SK-N-SH (cell line): ENCODE measurements at regions not wholly inside any gene's neighbourhood (a gene's known extent, or its start where the extent isn't known, plus 50 kb on each side); places are given as distances from the start of the nearest gene placed in this dataset.

Experiments used
- CTCF ChIA-PET: fragments of 300-600, 350-600 bp; formaldehyde crosslinking; extraction: SDS; loops from one replicate; lab custom pipeline; 2021; lab: Yijun Ruan, JAX
- POLR2A ChIA-PET: fragments of 350-600 bp; sonication (Branson Sonifier 250); formaldehyde crosslinking; extraction: SDS; loops from one replicate; lab custom pipeline; 2020; ENCODE audit warnings: antibody characterized with exemption, inconsistent platforms; lab: Yijun Ruan, JAX
- DNase-seq: peaks from one replicate; pipeline ENCODE4 v3.0.0; 2012
- H2AFZ ChIP-seq: fragments of 200-600 bp; sonication (generic); 2 replicates; pipeline ENCODE4 v1.8.1; 2016; ENCODE audit warnings: antibody characterized with exemption, mild to moderate bottlenecking, low read depth
- H3F3A ChIP-seq: fragments of 200-600 bp; sonication (generic); replicated peaks from 2 replicates; pipeline ENCODE3; 2016; ENCODE audit warnings: antibody characterized with exemption, mild to moderate bottlenecking; ENCODE audit not compliant: insufficient read depth
- H3K27ac ChIP-seq, 2 experiments: fragments of 200-500 bp in 1 of 2; fragments of 200-600 bp in 1 of 2; sonication (Bioruptor generic) in 1 of 2; sonication (generic), shearing (Covaris generic) in 1 of 2; 2 replicates each; pipeline versions ENCODE4 v1.5.1 to v1.6.1; 2014 to 2016; ENCODE audit warnings: low read depth in 2 of 2, inconsistent platforms in 1 of 2, low read length in 1 of 2, mild to moderate bottlenecking in 1 of 2, mixed read lengths in 1 of 2
- H3K27me3 ChIP-seq: fragments of 200-600 bp; sonication (generic), shearing (Covaris generic); 2 replicates; pipeline ENCODE4 v1.6.1; 2016; ENCODE audit warnings: mixed run types; ENCODE audit not compliant: insufficient read depth
- H3K36me3 ChIP-seq, 2 experiments: fragments of 200-500 bp in 1 of 2; fragments of 200-600 bp in 1 of 2; sonication (Bioruptor generic) in 1 of 2; sonication (generic) in 1 of 2; replicated peaks in 1 of 2; 2 replicates each; pipeline versions ENCODE3 to v1.5.1; 2014 to 2016; ENCODE audit warnings: low read length in 1 of 2, mild to moderate bottlenecking in 1 of 2; ENCODE audit not compliant: insufficient read depth in 2 of 2, control insufficient read depth in 1 of 2
- H3K4me1 ChIP-seq, 2 experiments: fragments of 200-500 bp in 1 of 2; fragments of 200-600 bp in 1 of 2; sonication (Bioruptor generic) in 1 of 2; sonication (generic), shearing (Covaris generic) in 1 of 2; 2 replicates each; pipeline versions ENCODE4 v1.5.1 to v1.6.1; 2014 to 2016; ENCODE audit warnings: low read depth in 1 of 2, low read length in 1 of 2, mixed run types in 1 of 2; ENCODE audit not compliant: insufficient read depth in 2 of 2, control insufficient read depth in 1 of 2
- H3K4me2 ChIP-seq: fragments of 200-600 bp; sonication (generic), shearing (Covaris generic); 2 replicates; pipeline ENCODE4 v1.6.1; 2017; ENCODE audit warnings: mixed run types
- H3K4me3 ChIP-seq, 2 experiments: fragments of 200-500 bp in 1 of 2; fragments of 200-600 bp in 1 of 2; sonication (Bioruptor generic) in 1 of 2; sonication (generic), shearing (Covaris generic) in 1 of 2; 2 replicates each; pipeline versions ENCODE4 v1.5.1 to v1.8.1; 2014 to 2016; ENCODE audit warnings: low read depth in 2 of 2, inconsistent platforms in 1 of 2, low read length in 1 of 2, mild to moderate bottlenecking in 1 of 2, mixed read lengths in 1 of 2, moderate library complexity in 1 of 2
- H3K79me2 ChIP-seq: fragments of 200-600 bp; sonication (generic); 2 replicates; pipeline ENCODE4 v1.8.1; 2017; ENCODE audit warnings: mild to moderate bottlenecking; ENCODE audit not compliant: insufficient read depth
- H3K9ac ChIP-seq: fragments of 200-600 bp; sonication (generic); 2 replicates; pipeline ENCODE4 v1.6.1; 2017; ENCODE audit warnings: mixed run types
- H3K9me2 ChIP-seq: fragments of 200-600 bp; sonication (generic); 2 replicates; pipeline ENCODE4 v1.6.1; 2017; ENCODE audit warnings: mixed run types
- H3K9me3 ChIP-seq: fragments of 200-600 bp; sonication (generic); 2 replicates; pipeline ENCODE4 v1.6.1; 2017; ENCODE audit warnings: mixed run types, mild to moderate bottlenecking, moderate library complexity
- H4K20me1 ChIP-seq: fragments of 200-600 bp; sonication (generic); 2 replicates; pipeline ENCODE4 v1.6.1; 2017; ENCODE audit warnings: mild to moderate bottlenecking, mixed run types; ENCODE audit not compliant: insufficient read depth
- CTCF ChIP-seq: fragments of 200-600 bp; sonication (generic); IDR thresholded peaks from 2 replicates; pipeline ENCODE4 v1.6.1; 2017; ENCODE audit warnings: antibody characterized with exemption, mild to moderate bottlenecking, moderate library complexity
- ELF1 ChIP-seq: IDR thresholded peaks from 2 replicates; pipeline ENCODE4 v1.4.0; 2012
- FOSL2 ChIP-seq: IDR thresholded peaks from 2 replicates; pipeline ENCODE4 v1.4.0; 2012; ENCODE audit warnings: low read depth, mild to moderate bottlenecking, moderate library complexity, borderline replicate concordance
- FOXJ3 ChIP-seq: sonication (generic); formaldehyde crosslinking; IDR thresholded peaks from 2 replicates; pipeline ENCODE4 v1.5.1; 2020; ENCODE audit warnings: mild to moderate bottlenecking, missing genetic modification reagents
- FOXM1 ChIP-seq: IDR thresholded peaks from 2 replicates; pipeline ENCODE4 v1.4.0; 2012; ENCODE audit warnings: low read depth, mild to moderate bottlenecking
- GABPA ChIP-seq: IDR thresholded peaks from 2 replicates; pipeline ENCODE4 v1.4.0; 2012; ENCODE audit warnings: low read depth, mild to moderate bottlenecking
- GATA2 ChIP-seq: sonication (generic); formaldehyde crosslinking; IDR thresholded peaks from 2 replicates; pipeline ENCODE4 v1.5.0; 2020; ENCODE audit warnings: mild to moderate bottlenecking, missing genetic modification reagents
- NFIC ChIP-seq: IDR thresholded peaks from 2 replicates; pipeline ENCODE4 v1.4.0; 2012; ENCODE audit warnings: borderline replicate concordance
- RCOR1 ChIP-seq: fragments of 150-350 bp; IDR thresholded peaks from 2 replicates; pipeline ENCODE4 v1.6.1; 2017; ENCODE audit warnings: antibody characterized with exemption, low read length
- REST ChIP-seq: IDR thresholded peaks from 2 replicates; pipeline ENCODE4 v1.6.1; 2012; ENCODE audit warnings: mild to moderate bottlenecking, low read depth, low read length, moderate library complexity
- RXRA ChIP-seq: IDR thresholded peaks from 2 replicates; pipeline ENCODE4 v1.4.0; 2012; ENCODE audit warnings: low read depth, mild to moderate bottlenecking, borderline replicate concordance
- TCF12 ChIP-seq: IDR thresholded peaks from 2 replicates; pipeline ENCODE4 v1.4.0; 2012
- USF1 ChIP-seq: IDR thresholded peaks from 2 replicates; pipeline ENCODE4 v1.4.0; 2012; ENCODE audit warnings: low read depth, borderline replicate concordance
- YY1 ChIP-seq: IDR thresholded peaks from 2 replicates; pipeline ENCODE4 v1.4.0; 2012; ENCODE audit warnings: low read depth, mild to moderate bottlenecking
- WGBS: methylation state at CpG from one replicate; pipeline ENCODE4 v1.1.6; 2017; ENCODE audit warnings: low lambda C conversion rate; 5-methylcytosine and 5-hydroxymethylcytosine counted together
- TF ChIP-seq, protein P1 (sequence below): IDR thresholded peaks from 2 replicates; pipeline ENCODE4 v1.4.0; 2012; ENCODE audit warnings: low read depth, borderline replicate concordance
- TF ChIP-seq, protein P2 (sequence below): IDR thresholded peaks from 2 replicates; pipeline ENCODE4 v1.4.0; 2012; ENCODE audit warnings: low read depth

DNA sequence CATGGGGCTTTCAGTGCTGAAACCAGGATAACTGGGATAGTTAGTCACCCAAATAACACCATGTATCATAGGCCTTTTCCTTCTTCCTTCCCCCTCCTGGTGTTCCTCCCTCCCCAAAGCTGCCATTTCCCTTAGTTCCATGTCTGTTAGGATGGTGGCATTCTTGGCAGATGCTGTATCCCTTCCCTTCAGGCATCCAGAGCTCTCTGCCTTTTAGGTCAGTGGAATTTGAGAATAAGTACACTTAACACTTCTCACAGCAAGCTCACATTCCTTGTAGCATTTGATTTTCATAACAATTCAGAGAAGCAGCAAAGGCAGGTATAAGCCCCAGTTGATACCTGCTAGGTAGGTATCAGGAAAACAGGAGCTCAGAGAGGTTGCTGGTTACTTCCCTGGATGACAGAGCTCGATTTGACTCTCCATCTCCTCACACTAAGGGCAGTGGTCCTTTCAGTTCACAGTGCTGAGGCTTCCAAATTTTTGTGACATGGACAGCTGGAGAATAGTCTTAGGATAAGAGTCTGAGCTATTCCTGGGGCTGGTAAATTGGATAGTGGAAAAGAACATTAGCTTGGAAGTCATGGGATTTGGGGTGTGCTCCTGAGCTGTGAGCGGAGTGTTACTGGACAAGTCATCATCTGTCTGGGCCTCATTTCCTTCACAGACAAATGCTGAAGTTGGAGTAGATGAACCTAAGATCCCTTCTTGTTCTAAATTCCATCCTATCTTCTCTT, 108.7 kb upstream of the RHOBTB1 start:
- Histone ChIP-seq H3K27ac (no peak overlapping the region), H3K27me3 (no peaks in the 10 kb centered on the region), H3K9me3 (no peaks in the 10 kb centered on the region), H3F3A (no peaks in the 10 kb centered on the region), H3K4me3 (no peak overlapping the region), H3K9me2 (no peaks in the 10 kb centered on the region), H3K79me2 (no peaks in the 10 kb centered on the region), H3K4me2 (no peak overlapping the region), H4K20me1 (no peaks in the 10 kb centered on the region), H3K4me1 (no peaks in the 10 kb centered on the region; a peak in 1 of 4 replicates), H3K9ac (no peak overlapping the region), H3K36me3 (no peaks in the 10 kb centered on the region), H2AFZ (no peak overlapping the region)
- WGBS = 41% methylated on average over 2 of the region's 2 CpGs
- DNase-seq = no peak
- ChIA-PET POLR2A (no interaction called here), CTCF (no interaction called here)
- TF ChIP-seq, protein P1, sequence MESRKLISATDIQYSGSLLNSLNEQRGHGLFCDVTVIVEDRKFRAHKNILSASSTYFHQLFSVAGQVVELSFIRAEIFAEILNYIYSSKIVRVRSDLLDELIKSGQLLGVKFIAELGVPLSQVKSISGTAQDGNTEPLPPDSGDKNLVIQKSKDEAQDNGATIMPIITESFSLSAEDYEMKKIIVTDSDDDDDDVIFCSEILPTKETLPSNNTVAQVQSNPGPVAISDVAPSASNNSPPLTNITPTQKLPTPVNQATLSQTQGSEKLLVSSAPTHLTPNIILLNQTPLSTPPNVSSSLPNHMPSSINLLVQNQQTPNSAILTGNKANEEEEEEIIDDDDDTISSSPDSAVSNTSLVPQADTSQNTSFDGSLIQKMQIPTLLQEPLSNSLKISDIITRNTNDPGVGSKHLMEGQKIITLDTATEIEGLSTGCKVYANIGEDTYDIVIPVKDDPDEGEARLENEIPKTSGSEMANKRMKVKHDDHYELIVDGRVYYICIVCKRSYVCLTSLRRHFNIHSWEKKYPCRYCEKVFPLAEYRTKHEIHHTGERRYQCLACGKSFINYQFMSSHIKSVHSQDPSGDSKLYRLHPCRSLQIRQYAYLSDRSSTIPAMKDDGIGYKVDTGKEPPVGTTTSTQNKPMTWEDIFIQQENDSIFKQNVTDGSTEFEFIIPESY = no peak
- TF ChIP-seq RXRA = no peak
- no peak for TF ChIP-seq GATA2 (CRISPR knock-in tag)
- no peak for TF ChIP-seq FOSL2
- TF ChIP-seq RCOR1 = no peak
- TF ChIP-seq GABPA = no peak

GRCh38 chr10:61051344-61051743, 107.4 kb upstream of the RHOBTB1 start:
- no peak overlapping the region for H3K27ac ChIP-seq
- ChIA-PET CTCF (no interaction called here), POLR2A (no interaction called here)
- no peaks in the 10 kb centered on the region for H3K9me3 ChIP-seq
- no peak overlapping the region for H3K9ac ChIP-seq
- WGBS = 52% methylated on average over 5 of the region's 5 CpGs
- H3K9me2 ChIP-seq = no peaks in the 10 kb centered on the region
- H3K79me2 ChIP-seq = no peaks in the 10 kb centered on the region
- H3K36me3 ChIP-seq = no peaks in the 10 kb centered on the region
- H3K4me2 ChIP-seq = no peak overlapping the region
- TF ChIP-seq FOSL2 = no peak
- TF ChIP-seq TCF12 = no peak
- no peak for TF ChIP-seq USF1
- no peak for TF ChIP-seq NFIC
- TF ChIP-seq FOXM1 = no peak
- TF ChIP-seq ELF1 = no peak
- TF ChIP-seq RXRA = no peak
- TF ChIP-seq REST = no peak
- no peak for TF ChIP-seq FOXJ3
- TF ChIP-seq CTCF = no peak
- no peak for TF ChIP-seq RCOR1
- TF ChIP-seq, protein P2, sequence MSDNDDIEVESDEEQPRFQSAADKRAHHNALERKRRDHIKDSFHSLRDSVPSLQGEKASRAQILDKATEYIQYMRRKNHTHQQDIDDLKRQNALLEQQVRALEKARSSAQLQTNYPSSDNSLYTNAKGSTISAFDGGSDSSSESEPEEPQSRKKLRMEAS = no peak
- TF ChIP-seq GABPA = no peak
- no peak for TF ChIP-seq GATA2 (CRISPR knock-in tag)
- TF ChIP-seq YY1 = no peak
- H3K4me3 ChIP-seq = no peak overlapping the region
- DNase-seq = no peak
- H3F3A ChIP-seq = no peaks in the 10 kb centered on the region
- H3K27me3 ChIP-seq = no peaks in the 10 kb centered on the region
- H4K20me1 ChIP-seq = no peaks in the 10 kb centered on the region
- no peaks in the 10 kb centered on the region; a peak in 1 of 4 replicates for H3K4me1 ChIP-seq
- H2AFZ ChIP-seq = no peak overlapping the region
